IMR-90 (cell line): ENCODE measurements at regions not wholly inside any gene's neighbourhood (a gene's known extent, or its start where the extent isn't known, plus 50 kb on each side); places are given as distances from the start of the nearest gene placed in this dataset.

Source experiments
- ATAC-seq: fragments of 200-7000 bp; cut with Tn5 transposase; 2 replicates; pipeline ENCODE4 v1.9.1; 2020; ENCODE audit warnings: low read depth, mild to moderate bottlenecking, moderate library complexity
- BruUV-seq: library from RNA; stranded (reverse); fragments of 400-500 nt; replicated peaks from 2 replicates; lab custom pipeline; 2021; lab: Mats Ljungman, UMichigan
- CTCF ChIA-PET: fragments of 300-600 bp; formaldehyde crosslinking; extraction: SDS; loops from one replicate; lab custom pipeline; 2021; ENCODE audit warnings: antibody characterized with exemption; lab: Yijun Ruan, JAX
- POLR2A ChIA-PET: fragments of 300-600 bp; sonication (Branson Sonifier 250); formaldehyde crosslinking; loops from one replicate; lab custom pipeline; 2022; ENCODE audit warnings: antibody characterized with exemption; ENCODE audit not compliant: unreplicated experiment; lab: Charles Lee
- DNase-seq: peaks from one replicate; pipeline ENCODE4 v3.0.0; 2013
- H2AFZ ChIP-seq: replicated peaks from 2 replicates; pipeline ENCODE3; 2013; ENCODE audit warnings: low read length, mild to moderate bottlenecking; ENCODE audit not compliant: poor library complexity
- H2AK5ac ChIP-seq: 2 replicates; pipeline ENCODE4 v1.6.1; 2013; ENCODE audit warnings: low read depth, low read length, inconsistent platforms
- H2AK9ac ChIP-seq: replicated peaks from 2 replicates; pipeline ENCODE3; 2013; ENCODE audit warnings: mild to moderate bottlenecking, low read depth, low read length, moderate library complexity; ENCODE audit not compliant: poor library complexity
- H2BK120ac ChIP-seq: 2 replicates; pipeline ENCODE4 v1.6.1; 2013; ENCODE audit warnings: low read depth, low read length, inconsistent platforms
- H2BK15ac ChIP-seq: 3 replicates; pipeline ENCODE4 v1.6.1; 2013; ENCODE audit warnings: low read depth, low read length, inconsistent platforms
- H2BK20ac ChIP-seq: 2 replicates; pipeline ENCODE4 v1.6.1; 2013; ENCODE audit warnings: low read depth, mild to moderate bottlenecking, inconsistent platforms, low read length, moderate library complexity
- H2BK5ac ChIP-seq: 2 replicates; pipeline ENCODE4 v1.6.1; 2013; ENCODE audit warnings: mild to moderate bottlenecking, low read depth, low read length, inconsistent platforms; ENCODE audit not compliant: poor library complexity, severe bottlenecking
- H3K14ac ChIP-seq: replicated peaks from 2 replicates; pipeline ENCODE4 v1.6.1; 2013; ENCODE audit warnings: low read depth, low read length, inconsistent platforms
- H3K18ac ChIP-seq: 2 replicates; pipeline ENCODE4 v1.6.1; 2013; ENCODE audit warnings: low read depth, low read length, control low read depth
- H3K23ac ChIP-seq: 2 replicates; pipeline ENCODE4 v1.6.1; 2013; ENCODE audit warnings: low read depth, low read length, inconsistent platforms
- H3K27ac ChIP-seq: 2 replicates; pipeline ENCODE4 v1.5.1; 2013; ENCODE audit warnings: mild to moderate bottlenecking, control low read depth, low read length; ENCODE audit not compliant: insufficient read depth
- H3K27me3 ChIP-seq: 2 replicates; pipeline ENCODE4 v1.6.1; 2013; ENCODE audit warnings: low read length; ENCODE audit not compliant: control insufficient read depth, insufficient read depth
- H3K36me3 ChIP-seq: 2 replicates; pipeline ENCODE4 v1.6.1; 2013; ENCODE audit warnings: low read length, mixed read lengths; ENCODE audit not compliant: control insufficient read depth, insufficient read depth
- H3K4ac ChIP-seq: 2 replicates; pipeline ENCODE4 v1.6.1; 2013; ENCODE audit warnings: low read depth, low read length, inconsistent platforms
- H3K4me1 ChIP-seq: 2 replicates; pipeline ENCODE4 v1.6.1; 2013; ENCODE audit warnings: low read length, mixed read lengths; ENCODE audit not compliant: control insufficient read depth, insufficient read depth
- H3K4me2 ChIP-seq: 2 replicates; pipeline ENCODE4 v1.6.1; 2013; ENCODE audit warnings: low read depth, mild to moderate bottlenecking, control low read depth, low read length, moderate library complexity
- H3K4me3 ChIP-seq: 2 replicates; pipeline ENCODE4 v1.5.1; 2013; ENCODE audit warnings: low read depth, mild to moderate bottlenecking, control low read depth, low read length, moderate library complexity; ENCODE audit not compliant: insufficient read depth
- H3K56ac ChIP-seq: 2 replicates; pipeline ENCODE4 v1.6.1; 2013; ENCODE audit warnings: low read length, inconsistent platforms; ENCODE audit not compliant: insufficient read depth; ENCODE audit errors: extremely low read depth
- H3K79me1 ChIP-seq, 2 experiments: 2 replicates each; pipeline ENCODE4 v1.6.1; 2013; ENCODE audit warnings: low read length in 2 of 2, inconsistent platforms in 1 of 2, low read depth in 1 of 2
- H3K9ac ChIP-seq: 2 replicates; pipeline ENCODE4 v1.6.1; 2013; ENCODE audit warnings: low read depth, low read length, control low read depth
- H3K9me1 ChIP-seq: 2 replicates; pipeline ENCODE4 v1.6.1; 2013; ENCODE audit warnings: low read length, inconsistent platforms; ENCODE audit not compliant: insufficient read depth
- H3K9me3 ChIP-seq: 2 replicates; pipeline ENCODE4 v1.6.1; 2013; ENCODE audit warnings: low read length; ENCODE audit not compliant: control insufficient read depth, insufficient read depth
- H4K20me1 ChIP-seq: 2 replicates; pipeline ENCODE4 v1.6.1; 2013; ENCODE audit warnings: low read length, inconsistent platforms; ENCODE audit not compliant: insufficient read depth
- H4K5ac ChIP-seq: 2 replicates; pipeline ENCODE4 v1.6.1; 2013; ENCODE audit warnings: mild to moderate bottlenecking, low read depth, low read length, control low read depth
- H4K8ac ChIP-seq, 2 experiments: 2 replicates each; pipeline ENCODE4 v1.6.1; 2013; ENCODE audit warnings: low read depth in 2 of 2, low read length in 2 of 2, control low read depth in 1 of 2, inconsistent platforms in 1 of 2
- H4K91ac ChIP-seq: 2 replicates; pipeline ENCODE4 v1.6.1; 2013; ENCODE audit warnings: low read depth, low read length, inconsistent platforms; ENCODE audit not compliant: insufficient read depth
- BHLHE40 ChIP-seq: fragments of 150-350 bp; IDR thresholded peaks from 2 replicates; pipeline ENCODE4 v1.6.1; 2016; ENCODE audit warnings: mild to moderate bottlenecking, low read depth, low read length
- CEBPB ChIP-seq: IDR thresholded peaks from 2 replicates; pipeline ENCODE4 v1.6.1; 2012; ENCODE audit warnings: low read depth, low read length, improper control_type of control experiment
- CHD1 ChIP-seq: IDR thresholded peaks from 2 replicates; pipeline ENCODE4 v1.6.1; 2012; ENCODE audit warnings: low read depth, low read length, improper control_type of control experiment
- MAFK ChIP-seq: IDR thresholded peaks from 2 replicates; pipeline ENCODE4 v1.6.1; 2012; ENCODE audit warnings: low read depth, low read length, improper control_type of control experiment
- MAZ ChIP-seq: IDR thresholded peaks from 2 replicates; pipeline ENCODE4 v1.6.1; 2012; ENCODE audit warnings: low read depth, mild to moderate bottlenecking, low read length, improper control_type of control experiment, moderate library complexity, borderline replicate concordance
- MXI1 ChIP-seq: IDR thresholded peaks from 2 replicates; pipeline ENCODE4 v1.6.1; 2012; ENCODE audit warnings: low read depth, mild to moderate bottlenecking, low read length, moderate library complexity, borderline replicate concordance
- NFE2L2 ChIP-seq: fragments of 150-350 bp; IDR thresholded peaks from 2 replicates; pipeline ENCODE4 v1.6.1; 2016; ENCODE audit warnings: low read depth, mild to moderate bottlenecking, low read length
- POLR2A ChIP-seq: IDR thresholded peaks from 2 replicates; pipeline ENCODE4 v1.6.1; 2012; ENCODE audit warnings: mild to moderate bottlenecking, low read depth, low read length
- RFX5 ChIP-seq: IDR thresholded peaks from 2 replicates; pipeline ENCODE4 v1.8.0; 2012; ENCODE audit warnings: low read depth, mild to moderate bottlenecking, low read length, moderate library complexity
- WGBS, 2 experiments: methylation state at CpG; one replicate each; pipeline versions ENCODE4 v1.1.5 to v1.1.7; 2013; ENCODE audit warnings: missing lambda C conversion rate in 2 of 2; ENCODE audit not compliant: insufficient read length in 1 of 2; ENCODE audit errors: extremely low coverage in 2 of 2; 5-methylcytosine and 5-hydroxymethylcytosine counted together
- dilution Hi-C: fragments of 300-500 bp; cut with HindIII; formaldehyde crosslinking; loops from one replicate; pipeline ENCODE4 v1.14.3; 2018; ENCODE audit warnings: low sequenced_read_pairs; ENCODE audit not compliant: unreplicated experiment
- in situ Hi-C: fragments of 300-500 bp; cut with MboI; formaldehyde crosslinking; loops from 3 replicates; pipeline ENCODE4 v1.14.3; 2019; ENCODE audit warnings: low sequenced_read_pairs, inconsistent platforms, mixed read lengths
- intact Hi-C: fragments of 100-400 bp; cut with micrococcal nuclease; formaldehyde crosslinking; loops from 2 replicates; pipeline ENCODE4 v1.10.0; 2022
- TF ChIP-seq, protein P1 (sequence below): fragments of 150-350 bp; IDR thresholded peaks from 2 replicates; pipeline ENCODE4 v1.6.1; 2017; ENCODE audit warnings: mild to moderate bottlenecking, antibody characterized with exemption, low read length, low read depth
- TF ChIP-seq, protein P2 (sequence below): conservative IDR thresholded peaks from 2 replicates; pipeline ENCODE4 v1.5.1; 2012; ENCODE audit warnings: mild to moderate bottlenecking, low read depth, low read length, improper control_type of control experiment

DNA sequence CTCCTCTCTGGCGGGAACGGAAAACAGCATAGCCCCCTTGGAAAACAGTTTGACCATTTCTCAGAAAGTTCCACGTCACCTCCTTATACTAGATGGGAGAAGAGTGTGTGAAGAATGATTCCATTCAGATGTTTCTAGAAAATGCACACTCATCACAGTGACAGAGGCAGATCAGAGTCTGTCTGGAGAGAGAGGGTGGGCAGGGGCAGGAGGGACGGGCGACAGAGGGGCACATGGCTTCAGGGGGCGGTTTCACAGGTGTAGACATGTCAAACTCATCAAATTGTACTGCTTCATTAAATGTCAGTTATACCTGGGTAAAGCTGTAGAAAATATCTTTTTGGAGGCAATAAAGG, 88.8 kb upstream of the TAF1B start:
- intact Hi-C loops = no loop called here
- Histone ChIP-seq H2BK15ac (no peak overlapping the region), H3K79me1 (no peaks in the 10 kb centered on the region), H3K18ac (no peak overlapping the region), H4K5ac (no peak overlapping the region), H2AK5ac (peak overlapping the region; percentile 49; the same call in 1 of the 2 replicates), H3K27ac (no peak overlapping the region), H3K4me1 (peaks cover 16% of the 10 kb centered on the region), H2BK20ac (no peak overlapping the region), H3K4ac (no peak overlapping the region), H4K91ac (no peak overlapping the region), H3K9me3 (no peaks in the 10 kb centered on the region), H4K20me1 (no peaks in the 10 kb centered on the region), H2AFZ (peak overlapping the region; percentile 0), H3K4me3 (no peak overlapping the region), H3K9me1 (peaks cover 2% of the 10 kb centered on the region; the same call in 1 of the 2 replicates), H3K36me3 (no peaks in the 10 kb centered on the region), H2BK5ac (no peak overlapping the region), H2AK9ac (no peak overlapping the region), H3K56ac (no peak overlapping the region), H2BK120ac (no peak overlapping the region), H3K4me2 (no peak overlapping the region), H3K14ac (no peak overlapping the region), H3K27me3 (peaks cover 14% of the 10 kb centered on the region), H3K9ac (no peak overlapping the region), H3K23ac (no peak overlapping the region), H4K8ac (no peak overlapping the region)
- WGBS, 2 experiments = no CpG with 5 or more reads among the region's 6 CpGs
- in situ Hi-C loops = no loop called here
- TF ChIP-seq CEBPB = no peak
- no peak for TF ChIP-seq BHLHE40
- TF ChIP-seq CHD1 = no peak
- no peak for TF ChIP-seq RFX5
- TF ChIP-seq, protein P1, sequence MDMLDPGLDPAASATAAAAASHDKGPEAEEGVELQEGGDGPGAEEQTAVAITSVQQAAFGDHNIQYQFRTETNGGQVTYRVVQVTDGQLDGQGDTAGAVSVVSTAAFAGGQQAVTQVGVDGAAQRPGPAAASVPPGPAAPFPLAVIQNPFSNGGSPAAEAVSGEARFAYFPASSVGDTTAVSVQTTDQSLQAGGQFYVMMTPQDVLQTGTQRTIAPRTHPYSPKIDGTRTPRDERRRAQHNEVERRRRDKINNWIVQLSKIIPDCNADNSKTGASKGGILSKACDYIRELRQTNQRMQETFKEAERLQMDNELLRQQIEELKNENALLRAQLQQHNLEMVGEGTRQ = no peak
- TF ChIP-seq POLR2A = no peak
- no peak for TF ChIP-seq MAFK
- no peak for TF ChIP-seq NFE2L2
- TF ChIP-seq MAZ = no peak
- no peak for TF ChIP-seq MXI1
- TF ChIP-seq, protein P2, sequence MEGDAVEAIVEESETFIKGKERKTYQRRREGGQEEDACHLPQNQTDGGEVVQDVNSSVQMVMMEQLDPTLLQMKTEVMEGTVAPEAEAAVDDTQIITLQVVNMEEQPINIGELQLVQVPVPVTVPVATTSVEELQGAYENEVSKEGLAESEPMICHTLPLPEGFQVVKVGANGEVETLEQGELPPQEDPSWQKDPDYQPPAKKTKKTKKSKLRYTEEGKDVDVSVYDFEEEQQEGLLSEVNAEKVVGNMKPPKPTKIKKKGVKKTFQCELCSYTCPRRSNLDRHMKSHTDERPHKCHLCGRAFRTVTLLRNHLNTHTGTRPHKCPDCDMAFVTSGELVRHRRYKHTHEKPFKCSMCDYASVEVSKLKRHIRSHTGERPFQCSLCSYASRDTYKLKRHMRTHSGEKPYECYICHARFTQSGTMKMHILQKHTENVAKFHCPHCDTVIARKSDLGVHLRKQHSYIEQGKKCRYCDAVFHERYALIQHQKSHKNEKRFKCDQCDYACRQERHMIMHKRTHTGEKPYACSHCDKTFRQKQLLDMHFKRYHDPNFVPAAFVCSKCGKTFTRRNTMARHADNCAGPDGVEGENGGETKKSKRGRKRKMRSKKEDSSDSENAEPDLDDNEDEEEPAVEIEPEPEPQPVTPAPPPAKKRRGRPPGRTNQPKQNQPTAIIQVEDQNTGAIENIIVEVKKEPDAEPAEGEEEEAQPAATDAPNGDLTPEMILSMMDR = no peak
- DNase-seq (no peak), ATAC-seq (no peak)
- BruUV-seq = no TSS peak
- dilution Hi-C loops = no loop called here
- CTCF ChIA-PET = no interaction called here
- POLR2A ChIA-PET = no interaction called here
